ENCODE measurements at regions not wholly inside any gene's neighbourhood (a gene's known extent, or its start where the extent isn't known, plus 50 kb on each side); places are given as distances from the start of the nearest gene placed in this dataset.

DNA sequence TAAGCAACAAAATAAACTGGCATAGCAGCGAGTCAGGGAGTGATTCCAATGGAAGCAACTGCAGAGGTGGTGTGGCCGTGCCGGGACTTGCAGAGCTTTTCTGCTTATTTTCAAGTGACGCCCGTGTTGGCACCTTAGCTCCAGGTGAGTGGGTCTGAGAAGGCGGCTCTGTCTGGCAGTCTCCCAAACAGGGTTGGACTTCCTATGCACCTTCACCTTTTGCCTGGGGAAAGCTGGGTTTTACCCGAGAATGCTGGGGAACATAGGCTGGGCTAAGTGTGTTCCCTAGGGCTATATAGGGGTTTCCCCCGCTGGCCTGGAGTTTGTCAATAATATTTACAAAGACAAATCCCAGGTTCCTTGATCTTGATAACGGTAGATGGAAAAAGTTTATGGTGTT is 179.9 kb upstream of the TBL1XR1 start:
- H3K4me2 ChIP-seq (ENCODE audit: low read depth, low read length): no peak overlapping the region
- H3K4me3 ChIP-seq (ENCODE audit: low read length): no peak overlapping the region
- no peaks in the 10 kb centered on the region for H3K27me3 ChIP-seq (replicated peaks; ENCODE audit: insufficient read depth, low read length)
- no peak overlapping the region for H3K9ac ChIP-seq (ENCODE audit: low read length)
- no peaks in the 10 kb centered on the region for H3K79me2 ChIP-seq (ENCODE audit: low read length)
- H3K27ac ChIP-seq (ENCODE audit: low read length): no peak overlapping the region
- peaks cover 8% of the 10 kb centered on the region; the same call in 1 of the 2 replicates for H3K4me1 ChIP-seq (ENCODE audit: low read length)
- no peaks in the 10 kb centered on the region for H3F3A ChIP-seq (ENCODE audit: insufficient read depth, low read length)
- H3K9me2 ChIP-seq (replicated peaks; ENCODE audit: insufficient read depth, low read length): no peaks in the 10 kb centered on the region
- H2AFZ ChIP-seq (ENCODE audit: low read length): no peak overlapping the region
- TF ChIP-seq EZH2 (optimal IDR thresholded peaks at IDR 0.05; ENCODE audit: low read depth, low read length) (no peak), EZH2phosphoT487 (IDR thresholded peaks at IDR 0.05; ENCODE audit: low read length) (no peak), CTCF (IDR thresholded peaks at IDR 0.05; ENCODE audit: low read length) (no peak)
- DNase-seq: no peak
- H3K36me3 ChIP-seq (replicated peaks; ENCODE audit: insufficient read depth, low read length): no peaks in the 10 kb centered on the region
- no peaks in the 10 kb centered on the region for H4K20me1 ChIP-seq (ENCODE audit: insufficient read depth, low read length)
- no peaks in the 10 kb centered on the region for H3K9me3 ChIP-seq (replicated peaks; ENCODE audit: insufficient read depth, low read length)

GRCh38 chr3:177378168-177378567 is 180.9 kb upstream of the TBL1XR1 start:
- Histone ChIP-seq H2AFZ (ENCODE audit: low read length) (no peak overlapping the region), H3K9me3 (replicated peaks; ENCODE audit: insufficient read depth, low read length) (no peaks in the 10 kb centered on the region), H3K4me3 (ENCODE audit: low read length) (no peak overlapping the region), H4K20me1 (ENCODE audit: insufficient read depth, low read length) (no peaks in the 10 kb centered on the region), H3K27me3 (replicated peaks; ENCODE audit: insufficient read depth, low read length) (no peaks in the 10 kb centered on the region), H3K36me3 (replicated peaks; ENCODE audit: insufficient read depth, low read length) (no peaks in the 10 kb centered on the region), H3K9me2 (replicated peaks; ENCODE audit: insufficient read depth, low read length) (no peaks in the 10 kb centered on the region), H3K27ac (ENCODE audit: low read length) (no peak overlapping the region; the same call in 1 of the 2 replicates), H3K79me2 (ENCODE audit: low read length) (no peaks in the 10 kb centered on the region), H3K9ac (ENCODE audit: low read length) (no peak overlapping the region), H3K4me1 (ENCODE audit: low read length) (peaks cover 8% of the 10 kb centered on the region; the same call in 1 of the 2 replicates), H3K4me2 (ENCODE audit: low read depth, low read length) (no peak overlapping the region), H3F3A (ENCODE audit: insufficient read depth, low read length) (no peaks in the 10 kb centered on the region)
- DNase-seq: peak; percentile 25
- no peak for TF ChIP-seq CTCF (IDR thresholded peaks at IDR 0.05; ENCODE audit: low read length)
- TF ChIP-seq EZH2phosphoT487 (IDR thresholded peaks at IDR 0.05; ENCODE audit: low read length): no peak
- TF ChIP-seq EZH2 (optimal IDR thresholded peaks at IDR 0.05; ENCODE audit: low read depth, low read length): no peak

DNA sequence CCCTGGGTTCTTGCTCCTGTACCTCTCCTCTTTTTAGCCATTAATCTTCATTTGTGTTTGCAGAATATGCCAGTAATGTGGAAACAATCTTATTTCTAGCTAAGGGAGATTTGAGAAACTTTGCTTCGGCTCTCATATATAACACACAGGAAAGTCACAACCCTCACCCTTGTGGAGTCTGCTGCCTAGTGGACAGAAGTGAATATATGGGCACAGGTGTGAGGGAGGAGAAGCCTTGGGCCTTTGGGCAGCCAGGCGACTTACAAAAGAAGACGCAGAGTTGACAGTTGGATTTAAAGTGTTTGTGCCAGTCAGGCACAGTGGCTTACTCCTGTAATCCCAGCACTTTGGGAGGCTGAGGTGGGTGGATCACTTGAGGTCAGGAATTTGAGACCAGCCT is 181.8 kb upstream of the TBL1XR1 start:
- H2AFZ ChIP-seq (ENCODE audit: low read length): peak overlapping the region; percentile 42
- no peaks in the 10 kb centered on the region for H3F3A ChIP-seq (ENCODE audit: insufficient read depth, low read length)
- H3K27ac ChIP-seq (ENCODE audit: low read length): peak overlapping the region; percentile 27; the same call in 1 of the 2 replicates
- H3K9me2 ChIP-seq (replicated peaks; ENCODE audit: insufficient read depth, low read length): no peaks in the 10 kb centered on the region
- no peak overlapping the region for H3K9ac ChIP-seq (ENCODE audit: low read length)
- no peaks in the 10 kb centered on the region for H4K20me1 ChIP-seq (ENCODE audit: insufficient read depth, low read length)
- 0 out of 2 replicates have a peak overlapping the region, but pooled peaks have one; percentile 3 for H3K4me3 ChIP-seq (ENCODE audit: low read length)
- H3K27me3 ChIP-seq (replicated peaks; ENCODE audit: insufficient read depth, low read length): no peaks in the 10 kb centered on the region
- peak overlapping the region; percentile 5; the same call in 1 of the 2 replicates for H3K4me2 ChIP-seq (ENCODE audit: low read depth, low read length)
- H3K9me3 ChIP-seq (replicated peaks; ENCODE audit: insufficient read depth, low read length): no peaks in the 10 kb centered on the region
- DNase-seq: peak; percentile 55
- no peaks in the 10 kb centered on the region for H3K36me3 ChIP-seq (replicated peaks; ENCODE audit: insufficient read depth, low read length)
- H3K79me2 ChIP-seq (ENCODE audit: low read length): no peaks in the 10 kb centered on the region
- peaks cover 8% of the 10 kb centered on the region; the same call in 1 of the 2 replicates for H3K4me1 ChIP-seq (ENCODE audit: low read length)
- TF ChIP-seq CTCF (IDR thresholded peaks at IDR 0.05; ENCODE audit: low read length) (peak; percentile 48), EZH2 (optimal IDR thresholded peaks at IDR 0.05; ENCODE audit: low read depth, low read length) (no peak), EZH2phosphoT487 (IDR thresholded peaks at IDR 0.05; ENCODE audit: low read length) (no peak)

Data from MM.1S (cell line).